ENCODE measurements at regions not wholly inside any gene's neighbourhood (a gene's known extent, or its start where the extent isn't known, plus 50 kb on each side); places are given as distances from the start of the nearest gene placed in this dataset.

DNA sequence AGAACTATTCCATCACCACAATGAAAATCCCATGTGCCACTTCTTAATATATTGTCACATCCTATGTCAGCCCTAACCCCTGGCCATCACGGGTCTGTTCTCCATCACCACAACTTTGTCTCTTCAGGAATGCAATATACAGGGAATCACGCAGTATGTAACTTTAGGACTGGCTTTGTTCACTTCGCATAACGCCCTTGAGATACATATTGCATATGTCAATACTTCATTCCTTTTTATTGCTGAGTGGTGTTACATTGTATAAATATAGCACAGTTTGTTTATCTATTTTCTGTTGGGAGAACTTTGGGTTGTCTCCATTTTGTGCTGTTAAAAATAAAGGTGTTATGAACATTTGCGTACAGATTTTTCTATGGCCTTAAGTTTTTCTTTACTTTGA, 195.4 kb upstream of the ZMIZ1 start:
- DNase-seq, result no peak

DNA sequence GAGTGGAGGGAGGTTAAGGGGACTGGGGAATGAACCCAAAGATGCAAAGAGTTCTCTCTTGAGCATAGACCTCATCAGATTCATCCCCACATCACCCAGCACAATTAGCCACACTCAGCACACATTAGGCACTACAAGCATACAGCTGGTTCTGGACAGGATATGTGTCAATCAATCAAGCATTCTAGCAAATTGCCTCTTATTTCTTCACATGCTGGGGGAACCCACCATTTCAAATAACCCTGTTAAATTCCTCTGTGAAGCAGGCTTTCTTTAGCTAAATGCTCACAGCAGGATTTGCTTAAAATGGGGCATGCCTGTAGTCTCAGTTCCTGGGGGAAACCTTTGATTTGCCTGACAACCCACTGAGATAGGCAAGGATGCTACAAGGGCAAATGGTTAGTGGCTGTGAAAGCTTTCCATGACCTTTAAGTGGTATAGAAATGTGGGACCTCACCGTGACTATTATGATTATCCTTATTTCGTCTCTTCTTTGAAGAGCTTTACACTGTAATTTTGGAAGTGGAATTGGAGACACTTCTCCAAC, 193.4 kb upstream of the ZMIZ1 start:
- no peak for DNase-seq

DNA sequence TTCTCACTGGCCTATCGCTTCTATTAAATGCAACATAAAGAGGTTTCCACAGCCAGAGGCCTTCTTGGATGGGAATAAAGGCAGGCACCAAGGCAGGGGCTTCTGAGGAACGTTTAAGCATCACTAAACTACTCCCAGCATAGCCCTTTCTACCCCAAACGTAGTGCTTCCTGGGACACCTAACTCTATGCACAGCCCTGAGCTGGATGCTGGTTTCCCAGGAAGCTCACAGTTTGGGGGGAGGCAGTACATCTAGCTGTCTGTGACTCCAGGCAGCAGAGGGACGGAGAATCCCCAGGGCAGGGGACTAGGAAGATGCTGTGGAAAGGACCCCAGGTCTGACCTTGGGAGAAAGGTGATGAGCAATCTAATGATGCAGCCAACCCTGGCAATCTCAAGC, 192.8 kb upstream of the ZMIZ1 start:
- no peak for DNase-seq

DNA sequence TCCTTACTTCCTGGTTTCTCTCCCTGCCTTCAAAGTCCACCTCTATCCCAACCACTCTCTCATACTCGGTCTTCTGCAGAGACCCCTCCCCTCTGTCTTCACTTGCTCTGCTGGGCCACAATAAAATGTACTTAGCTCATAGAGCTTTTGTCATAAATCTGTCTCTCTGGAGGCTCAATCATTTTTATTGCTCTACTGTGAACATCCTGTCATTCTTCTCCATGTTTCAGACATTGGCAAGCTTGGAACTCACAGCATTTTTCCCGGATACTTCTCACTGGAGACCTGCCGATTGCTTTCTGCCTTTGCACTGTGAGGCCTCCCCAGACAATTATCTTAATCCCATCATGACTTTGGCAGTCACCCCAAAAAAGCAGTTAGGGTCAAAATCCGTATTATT, 192.3 kb upstream of the ZMIZ1 start:
- DNase-seq, result no peak

DNA sequence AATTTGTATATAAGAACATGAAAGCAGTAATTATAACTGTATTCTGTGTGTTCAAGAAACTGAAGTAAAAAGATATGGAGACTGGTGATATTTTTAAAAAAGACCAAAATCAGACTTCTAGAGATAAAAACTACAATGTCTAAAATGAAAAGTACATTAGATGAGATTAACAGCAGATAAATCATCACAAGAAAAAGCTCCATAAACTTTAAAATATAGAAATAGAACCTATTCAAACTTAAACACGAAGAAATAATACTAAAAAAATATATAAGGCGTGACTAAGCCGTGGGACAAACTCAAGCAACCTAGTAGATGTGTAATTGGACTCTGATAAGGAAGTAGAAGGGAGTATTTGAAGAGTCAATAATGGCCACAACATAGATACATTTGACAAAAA, 189.1 kb upstream of the ZMIZ1 start:
- no peak for DNase-seq

DNA sequence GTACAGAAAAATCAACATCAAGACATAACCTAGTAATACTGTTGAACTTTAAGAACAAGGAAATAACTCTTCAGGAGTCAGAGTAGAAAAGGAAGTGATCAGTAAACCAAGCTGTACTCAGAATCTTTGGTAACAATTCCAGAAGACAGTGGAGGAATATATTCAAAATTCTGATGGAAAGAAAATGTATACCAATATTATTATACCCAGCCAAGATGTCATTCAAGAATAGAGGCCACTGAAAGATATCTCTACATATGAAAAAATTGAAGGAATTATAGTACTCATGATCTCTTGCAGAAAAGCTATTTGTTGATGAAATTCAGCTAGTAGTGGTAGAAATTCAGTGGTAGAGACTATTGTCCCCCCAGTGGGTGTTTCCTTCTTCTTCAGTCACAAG, 182.6 kb upstream of the ZMIZ1 start:
- DNase-seq, result no peak

DNA sequence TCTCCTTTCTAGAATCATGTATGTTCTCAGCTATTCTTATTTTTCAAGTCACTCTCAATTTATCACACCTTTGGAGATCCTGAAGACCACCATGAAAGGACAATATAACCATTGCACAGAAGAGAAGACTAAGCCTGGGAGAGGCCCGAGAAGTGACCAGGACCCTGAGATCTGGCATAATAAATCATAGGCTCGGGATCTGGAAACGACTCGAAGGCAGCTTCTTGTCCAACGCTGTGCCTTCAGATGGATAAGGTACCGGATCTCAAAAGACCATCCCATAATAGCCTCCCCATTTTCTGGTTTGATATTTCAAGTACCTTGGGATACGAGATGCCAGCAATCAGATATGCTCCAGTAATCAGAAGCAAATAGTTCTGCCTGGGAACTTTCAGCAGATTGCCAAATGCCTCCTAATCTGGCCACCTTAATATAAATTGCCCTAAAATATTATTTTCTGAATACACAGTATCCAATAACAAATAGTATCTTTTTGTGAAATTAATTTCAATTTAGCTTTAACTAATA, 179.2 kb upstream of the ZMIZ1 start:
- no peak for DNase-seq

DNA sequence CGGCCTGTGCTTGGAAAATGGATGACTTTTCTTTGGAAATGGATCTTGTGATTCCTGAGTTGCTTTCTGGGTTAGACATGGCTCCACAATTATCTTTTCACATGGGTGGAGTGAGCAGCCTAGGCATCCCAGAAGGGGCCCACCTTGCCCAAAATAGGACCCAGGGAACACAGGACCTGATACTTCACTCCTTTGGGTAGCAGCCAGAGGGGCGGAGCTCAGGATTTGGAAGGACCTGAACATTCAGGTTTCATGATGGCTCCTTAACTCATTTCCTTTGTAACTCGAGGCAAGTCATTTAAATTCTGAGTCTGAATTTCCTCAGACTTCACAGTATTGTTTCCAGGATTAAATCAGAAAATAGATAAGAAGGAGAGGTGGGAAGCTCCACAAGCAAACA, 178.3 kb upstream of the ZMIZ1 start:
- no peak for DNase-seq

DNA sequence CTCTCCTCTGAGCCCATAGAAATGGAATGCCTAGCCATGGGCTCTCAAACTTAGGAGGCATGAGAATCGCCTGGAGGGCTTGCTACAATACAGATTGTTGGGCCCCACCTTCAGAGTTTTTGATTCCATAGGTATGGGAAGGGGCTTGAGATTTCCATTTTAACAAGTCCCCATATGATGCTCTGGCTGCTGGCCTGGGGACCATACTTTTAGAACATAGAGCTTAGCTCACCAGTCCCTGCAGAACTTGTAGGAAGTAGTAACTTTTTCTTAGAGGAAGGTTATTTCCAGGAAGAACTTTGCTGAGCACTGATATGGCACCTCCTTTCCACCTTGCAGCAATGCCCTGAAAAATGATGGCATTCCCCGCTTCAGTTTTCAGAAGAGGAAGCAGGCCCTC, 177.0 kb upstream of the ZMIZ1 start:
- no peak for DNase-seq

DNA sequence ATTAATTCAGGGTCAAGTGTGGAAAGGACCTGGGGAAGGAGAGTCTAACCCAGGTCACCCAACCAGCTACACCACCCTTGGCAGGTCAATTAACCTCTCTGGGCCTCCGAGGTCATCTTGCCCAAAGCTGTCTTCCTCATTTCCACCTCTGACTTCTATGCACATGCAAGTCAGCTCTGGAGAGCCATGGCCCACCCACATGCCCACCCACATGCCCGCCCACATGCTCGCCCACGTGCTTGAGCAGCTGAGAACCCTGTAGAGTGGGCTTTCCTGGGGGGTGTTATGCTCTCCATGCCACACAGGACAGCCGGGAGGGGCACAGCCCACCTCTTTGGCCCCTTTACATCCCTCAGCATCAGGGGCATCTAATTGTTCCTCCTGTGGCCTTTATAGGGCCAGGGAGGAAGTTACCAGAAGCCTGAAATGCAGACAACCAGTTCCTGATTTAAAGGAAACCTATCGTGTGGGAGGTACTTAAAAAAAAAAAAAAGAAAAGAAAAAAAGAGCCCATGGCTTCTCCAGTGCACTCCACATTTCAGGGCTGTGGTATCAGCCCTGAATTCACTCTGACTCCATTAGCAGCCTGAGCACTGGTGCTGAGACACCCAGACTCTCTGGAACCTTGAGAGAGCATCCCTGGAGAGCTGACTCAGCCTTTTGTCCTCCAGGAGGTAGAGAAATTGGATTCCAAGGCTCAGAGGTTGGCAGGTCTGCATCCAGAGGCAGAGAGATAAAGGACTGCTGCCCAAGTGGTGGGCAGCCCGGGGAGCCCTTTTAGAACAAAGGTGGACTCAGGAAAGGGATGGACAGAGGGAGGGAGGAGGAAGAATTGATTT, 176.2 kb upstream of the ZMIZ1 start:
- no peak for DNase-seq

DNA sequence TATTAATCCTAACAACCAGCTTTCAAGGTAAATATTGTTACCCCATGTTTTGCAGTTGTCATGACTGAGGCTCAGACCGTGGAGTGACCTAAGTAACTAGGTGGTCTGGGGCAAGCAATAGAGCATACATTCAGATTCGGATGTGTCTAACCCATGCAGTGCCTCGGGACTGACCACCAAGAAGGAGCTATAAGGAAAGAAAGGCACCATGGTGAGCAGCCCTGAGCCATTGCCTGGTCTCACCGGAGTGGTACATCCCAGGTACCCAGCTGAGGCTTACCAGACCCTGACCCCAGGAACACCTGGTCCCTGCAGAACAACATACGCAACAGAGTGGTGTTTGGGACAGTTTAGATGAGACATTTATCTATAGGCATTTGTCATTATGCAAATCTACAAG, 175.5 kb upstream of the ZMIZ1 start:
- no peak for DNase-seq

DNA sequence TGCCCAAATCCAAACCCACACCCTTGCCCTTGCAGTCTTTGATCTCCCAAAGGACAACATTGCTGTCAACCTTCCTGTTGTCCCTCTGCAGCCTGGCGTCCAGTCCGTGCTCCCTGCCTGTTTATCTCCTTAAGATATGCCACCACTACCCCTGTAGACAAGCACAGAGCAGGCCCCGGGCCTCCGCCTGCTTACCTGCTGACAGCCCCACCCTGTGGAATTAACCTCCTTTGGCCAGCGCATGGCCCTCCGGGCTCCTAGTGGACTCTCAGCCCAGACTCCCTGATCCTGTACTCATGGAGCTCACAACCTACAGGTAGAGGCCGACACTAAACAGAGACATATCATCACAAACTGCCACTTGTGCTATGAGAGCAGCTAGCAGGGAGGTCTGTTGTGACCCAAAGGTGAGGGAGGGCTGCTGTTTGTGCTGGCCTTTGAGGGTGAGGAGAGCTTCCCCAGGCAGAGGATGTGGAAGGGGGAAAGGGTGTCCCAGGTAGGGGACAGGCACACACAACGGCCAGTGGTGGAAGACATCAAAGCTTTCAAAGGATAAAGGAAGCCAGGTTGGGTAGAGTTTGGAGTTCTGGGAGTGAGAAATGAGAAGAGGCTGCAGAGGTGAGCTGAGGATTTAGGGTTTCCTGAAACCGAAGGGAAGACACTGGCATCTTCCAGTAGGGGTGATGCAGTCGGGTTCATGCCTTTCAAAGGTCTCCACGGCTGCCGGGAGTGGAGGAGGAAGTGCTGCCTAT, 174.5 kb upstream of the ZMIZ1 start:
- no peak for DNase-seq

DNA sequence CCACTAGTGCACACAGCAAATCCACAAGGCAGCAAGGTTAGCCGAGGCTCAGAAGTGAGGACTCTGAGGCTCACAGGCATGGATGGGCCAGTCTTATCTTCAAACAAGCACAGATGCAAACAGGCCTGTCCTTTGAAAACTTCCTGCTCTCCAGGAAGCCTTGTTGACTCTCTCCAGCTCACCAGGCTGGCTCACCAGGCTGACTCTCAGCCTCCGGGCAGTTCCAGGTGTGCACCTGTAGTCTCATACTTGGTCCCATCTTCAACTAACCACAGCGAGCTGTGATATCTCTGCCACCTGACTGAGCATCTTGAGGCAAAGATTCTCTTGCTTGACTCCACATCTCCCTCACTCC, 173.9 kb upstream of the ZMIZ1 start:
- DNase-seq, result no peak

DNA sequence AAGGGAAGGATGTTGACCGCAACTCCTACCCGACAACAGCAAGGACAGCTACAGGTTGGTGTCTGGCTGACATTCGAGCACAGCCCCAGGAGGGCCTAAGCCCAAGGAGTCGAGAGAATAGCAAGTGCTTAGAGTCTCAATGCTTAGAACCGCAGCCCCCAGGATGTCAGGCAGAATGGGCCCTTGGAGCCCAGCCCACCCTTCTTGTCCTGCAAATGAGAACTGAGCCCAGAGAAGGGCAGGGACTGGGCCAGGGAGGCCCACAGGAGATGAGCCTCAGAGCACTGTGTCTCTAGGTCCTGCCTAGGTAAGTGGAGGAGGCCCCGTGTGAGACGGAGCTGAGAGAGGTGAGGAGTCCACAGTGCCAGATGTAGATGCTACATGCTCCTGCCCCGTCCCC, 173.3 kb upstream of the ZMIZ1 start:
- DNase-seq, result no peak

DNA sequence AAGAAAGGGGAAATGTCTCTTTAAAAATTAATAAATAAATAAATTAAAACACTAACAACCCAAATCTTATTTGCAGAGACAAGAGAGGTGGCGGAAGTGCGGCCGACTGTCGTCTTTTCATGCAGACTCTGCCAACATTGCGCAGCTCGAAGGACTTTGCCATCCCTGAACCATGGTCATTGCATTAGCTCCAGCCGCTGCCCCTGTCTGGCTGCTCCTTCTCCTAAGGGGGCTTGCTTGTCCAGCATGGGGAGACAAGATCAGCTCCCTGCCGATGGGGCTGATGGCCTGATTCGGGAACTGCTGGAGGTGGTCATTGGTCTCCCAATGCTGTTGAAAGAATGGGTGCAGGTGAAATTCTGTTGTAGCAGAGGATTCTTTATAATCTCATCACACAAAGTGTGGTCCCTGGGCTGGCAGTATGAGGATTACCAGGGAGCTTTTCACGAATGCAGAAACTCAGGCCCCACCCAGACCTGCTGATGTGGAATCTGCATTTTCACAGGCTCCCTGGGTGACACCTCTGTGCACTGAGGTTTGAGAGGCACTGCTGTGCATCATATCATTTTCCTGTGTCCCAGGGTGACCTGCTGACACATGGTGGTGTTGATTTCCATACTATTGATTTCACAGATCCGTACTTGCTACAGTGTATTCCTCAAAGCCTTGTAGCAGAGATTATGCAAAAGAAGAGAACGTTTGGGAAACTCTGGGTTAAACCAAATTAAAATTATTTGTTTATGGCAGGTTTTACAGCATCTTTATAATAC, 172.4 kb upstream of the ZMIZ1 start:
- DNase-seq, result peak; percentile 32

DNA sequence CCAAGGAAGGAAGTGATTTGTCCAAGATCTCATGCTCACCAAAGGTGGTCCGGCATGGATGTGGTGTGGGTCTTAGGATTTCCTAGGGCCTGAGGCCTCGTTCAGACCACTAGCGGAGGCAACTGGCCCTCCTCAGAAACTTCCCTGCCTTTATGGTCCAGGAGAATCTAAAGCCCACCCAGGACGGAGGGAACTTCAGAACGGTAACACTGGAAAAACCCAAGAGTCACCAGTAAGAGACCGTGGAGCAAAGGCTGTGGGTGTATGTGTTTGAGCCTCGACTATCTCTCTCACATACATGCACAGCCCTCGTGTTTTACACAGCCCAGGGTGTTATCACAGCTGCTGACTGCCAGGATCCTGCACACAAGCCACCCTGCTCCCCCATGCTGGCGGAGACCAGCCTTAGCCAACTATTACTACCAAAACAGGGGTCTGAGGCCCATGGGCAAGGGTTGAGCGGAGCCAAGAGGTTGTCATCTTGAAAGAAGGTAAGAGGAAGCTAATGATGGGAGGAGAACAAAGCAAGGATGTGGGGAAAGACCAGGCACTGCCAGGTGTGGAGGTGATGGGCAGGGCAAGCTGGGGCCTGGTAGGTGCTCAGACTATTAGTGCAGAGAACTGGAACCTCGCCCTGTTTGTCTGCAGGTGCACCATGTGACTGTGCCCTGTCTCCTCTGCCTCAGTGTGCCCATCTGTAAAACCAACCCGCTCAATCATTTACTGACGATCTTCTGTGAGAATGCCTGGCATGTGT, 170.2 kb upstream of the ZMIZ1 start:
- DNase-seq, result no peak

DNA sequence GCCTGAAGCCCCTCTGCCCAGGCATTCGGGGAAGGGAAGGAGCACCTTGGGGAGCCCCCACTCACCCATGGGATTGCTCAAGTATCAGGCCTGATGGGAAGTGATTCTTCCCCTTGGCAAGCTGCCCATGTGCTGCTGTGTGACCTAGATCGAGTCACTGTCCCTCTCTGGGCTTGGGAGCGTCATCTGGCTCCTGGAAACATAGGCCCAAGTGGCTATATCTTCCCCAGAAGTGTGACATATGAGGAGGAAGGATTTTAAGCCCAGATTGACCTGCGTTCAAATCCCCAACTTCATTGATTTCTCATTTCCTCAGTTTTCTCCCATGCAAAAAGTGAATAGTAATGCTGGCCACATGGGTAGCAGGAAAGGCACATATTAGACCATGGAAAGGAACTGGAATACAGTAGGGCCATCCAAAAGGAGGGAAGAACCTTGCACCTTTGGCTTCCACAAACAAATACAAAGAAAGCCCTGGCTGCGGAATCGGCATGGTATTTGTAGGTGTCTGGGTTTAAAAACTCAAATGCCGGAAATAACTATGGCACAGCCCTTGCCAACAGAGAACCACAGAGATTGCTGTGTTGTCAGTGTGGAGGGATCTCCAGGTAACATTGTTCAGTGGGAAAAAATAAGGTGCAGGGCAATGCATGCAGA, 169.5 kb upstream of the ZMIZ1 start:
- no peak for DNase-seq

DNA sequence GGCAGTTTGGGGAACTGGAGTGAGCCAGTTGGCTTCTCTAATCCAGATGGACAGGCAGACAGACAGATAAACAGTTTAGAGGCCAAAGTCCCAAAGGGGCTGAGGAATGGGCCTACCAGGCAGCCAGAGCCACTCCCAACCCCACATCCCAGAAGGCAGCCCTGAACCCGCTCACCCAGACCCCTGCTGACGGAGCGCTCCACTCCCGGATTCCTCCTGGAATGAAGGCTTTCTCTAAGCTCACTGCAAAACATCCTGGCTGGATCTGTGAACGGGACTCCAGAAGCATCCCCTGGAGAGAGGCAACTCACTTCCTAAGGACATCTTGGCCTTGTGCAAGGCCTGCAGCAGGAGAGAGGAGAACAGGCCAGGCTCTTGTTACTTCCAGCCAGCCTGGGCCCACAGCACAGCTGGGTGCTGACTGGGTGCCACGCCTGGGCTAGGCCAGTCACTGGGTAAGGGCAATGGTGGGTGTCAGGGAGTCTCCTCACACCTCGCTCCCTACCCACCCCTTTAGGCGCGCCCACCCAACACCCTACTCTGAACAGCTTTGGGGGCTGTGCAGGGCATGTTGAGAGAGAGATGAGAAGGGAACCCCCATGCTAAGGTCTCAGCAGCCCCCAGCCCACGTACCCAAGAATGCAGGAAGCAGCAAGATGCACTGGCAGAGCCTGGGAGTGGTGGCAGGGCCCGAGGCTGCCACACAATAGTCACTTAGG, 168.6 kb upstream of the ZMIZ1 start:
- DNase-seq, result peak; percentile 69

DNA sequence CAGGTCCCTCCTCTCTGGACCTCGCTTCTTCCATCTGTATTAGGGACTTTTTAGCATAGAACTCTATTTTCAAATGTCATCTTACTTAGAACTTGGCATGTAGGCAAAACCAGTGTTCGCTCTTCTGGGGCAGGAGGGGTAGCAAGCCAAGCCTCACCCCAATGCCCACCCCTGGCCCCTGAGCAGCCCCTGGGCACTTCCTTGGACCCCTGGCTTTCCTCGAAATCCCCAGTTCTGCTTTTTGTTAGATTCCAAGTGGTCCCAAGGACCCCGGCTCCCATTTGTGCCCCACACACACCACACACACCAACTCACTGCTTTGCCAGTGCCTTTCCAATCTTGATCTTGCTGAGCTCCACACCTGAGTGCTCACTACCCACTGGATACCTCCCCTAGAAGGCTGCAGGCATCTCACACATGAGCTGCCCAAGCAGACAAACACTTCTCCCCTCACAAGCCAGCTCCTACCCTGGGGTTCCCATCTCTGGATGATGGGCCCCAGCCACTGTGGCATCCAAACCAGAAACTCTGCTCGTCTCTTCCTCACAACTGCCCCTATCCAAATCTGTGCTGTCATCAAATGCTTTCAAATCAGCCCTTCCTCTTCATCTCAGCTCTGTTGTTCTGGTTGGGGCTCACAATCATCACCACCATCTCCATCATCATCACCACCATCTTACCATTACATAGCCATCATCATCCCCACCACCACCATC, 167.9 kb upstream of the ZMIZ1 start:
- no peak for DNase-seq

DNA sequence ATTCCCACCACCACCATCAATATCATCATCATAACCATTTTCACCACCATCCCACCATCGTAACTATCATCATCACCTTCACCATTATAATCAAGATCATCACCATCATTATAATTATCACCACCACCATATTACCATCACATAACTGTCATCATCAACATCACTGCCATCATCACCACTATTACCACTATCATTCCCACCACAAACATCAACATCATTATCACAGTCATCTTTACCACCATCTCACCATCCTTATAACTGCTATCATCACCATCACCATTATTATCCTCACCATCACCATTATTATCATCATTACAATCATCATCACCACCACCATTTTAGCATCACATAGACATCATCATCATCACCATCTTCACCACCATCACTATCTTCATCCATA, 167.1 kb upstream of the ZMIZ1 start:
- DNase-seq, result no peak

DNA sequence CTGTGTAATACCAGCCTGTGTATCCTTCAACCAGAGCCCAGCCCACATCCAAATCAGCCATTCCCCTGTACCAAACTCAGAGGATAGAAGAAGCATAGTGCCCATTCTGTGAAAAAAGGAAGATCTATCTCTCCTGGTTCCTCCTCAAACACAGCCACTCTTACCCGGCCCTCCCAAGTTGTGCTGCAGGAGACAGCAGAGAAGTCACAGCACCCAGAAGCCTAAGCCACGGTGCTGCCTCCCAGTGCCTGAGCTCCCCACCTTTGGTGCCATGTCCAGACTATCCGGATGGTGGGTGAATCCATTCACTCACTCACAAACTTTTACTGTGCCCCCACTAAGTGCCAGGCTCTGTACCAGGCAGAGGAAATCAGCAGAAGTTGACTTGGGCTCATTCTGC, 166.0 kb upstream of the ZMIZ1 start:
- DNase-seq, result no peak
